ENCODE measurements at regions not wholly inside any gene's neighbourhood (a gene's known extent, or its start where the extent isn't known, plus 50 kb on each side); places are given as distances from the start of the nearest gene placed in this dataset.

- TF ChIP-seq, protein P1, sequence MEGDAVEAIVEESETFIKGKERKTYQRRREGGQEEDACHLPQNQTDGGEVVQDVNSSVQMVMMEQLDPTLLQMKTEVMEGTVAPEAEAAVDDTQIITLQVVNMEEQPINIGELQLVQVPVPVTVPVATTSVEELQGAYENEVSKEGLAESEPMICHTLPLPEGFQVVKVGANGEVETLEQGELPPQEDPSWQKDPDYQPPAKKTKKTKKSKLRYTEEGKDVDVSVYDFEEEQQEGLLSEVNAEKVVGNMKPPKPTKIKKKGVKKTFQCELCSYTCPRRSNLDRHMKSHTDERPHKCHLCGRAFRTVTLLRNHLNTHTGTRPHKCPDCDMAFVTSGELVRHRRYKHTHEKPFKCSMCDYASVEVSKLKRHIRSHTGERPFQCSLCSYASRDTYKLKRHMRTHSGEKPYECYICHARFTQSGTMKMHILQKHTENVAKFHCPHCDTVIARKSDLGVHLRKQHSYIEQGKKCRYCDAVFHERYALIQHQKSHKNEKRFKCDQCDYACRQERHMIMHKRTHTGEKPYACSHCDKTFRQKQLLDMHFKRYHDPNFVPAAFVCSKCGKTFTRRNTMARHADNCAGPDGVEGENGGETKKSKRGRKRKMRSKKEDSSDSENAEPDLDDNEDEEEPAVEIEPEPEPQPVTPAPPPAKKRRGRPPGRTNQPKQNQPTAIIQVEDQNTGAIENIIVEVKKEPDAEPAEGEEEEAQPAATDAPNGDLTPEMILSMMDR (conservative IDR thresholded peaks at IDR 0.05 in 1 of 2, IDR thresholded peaks at IDR 0.05 in 1 of 2; ENCODE audit: extremely low read depth in 1 of 2, insufficient read depth in 1 of 2, low read depth in 1 of 2, low read length in 2 of 2) = no peak
- no peak for TF ChIP-seq EZH2 (IDR thresholded peaks at IDR 0.05; ENCODE audit: borderline replicate concordance, low read length)
Observed at GRCh38 chr16:86150641-86151238, 251.8 kb downstream of the IRF8 start.
